Calu3 (cell line): ENCODE measurements at regions not wholly inside any gene's neighbourhood (a gene's known extent, or its start where the extent isn't known, plus 50 kb on each side); places are given as distances from the start of the nearest gene placed in this dataset.

ENCODE experiments used
- BruUV-seq: library from RNA; stranded (reverse); fragments of 400-500 nt; replicated peaks from 2 replicates; lab custom pipeline; 2021; lab: Mats Ljungman, UMichigan
- CTCF ChIA-PET: fragments of 300-600 bp; sonication (Branson Sonifier 250); formaldehyde crosslinking; loops from one replicate; lab custom pipeline; 2022; ENCODE audit warnings: antibody characterized with exemption; lab: Charles Lee
- DNase-seq: peaks from one replicate; pipeline ENCODE4 v3.0.0; 2022
- H3K27ac Mint-ChIP-seq: one replicate; pipeline ENCODE4 v1.8.0; 2022; ENCODE audit warnings: mixed read lengths; ENCODE audit not compliant: unreplicated experiment
- H3K27me3 Mint-ChIP-seq: one replicate; pipeline ENCODE4 v1.8.0; 2022; ENCODE audit warnings: mixed read lengths; ENCODE audit not compliant: unreplicated experiment
- H3K36me3 Mint-ChIP-seq: one replicate; pipeline ENCODE4 v1.8.0; 2022; ENCODE audit warnings: mild to moderate bottlenecking, moderate library complexity, mixed read lengths; ENCODE audit not compliant: insufficient read depth, unreplicated experiment
- H3K4me1 Mint-ChIP-seq: one replicate; pipeline ENCODE4 v1.8.0; 2022; ENCODE audit warnings: mild to moderate bottlenecking, low read depth, mixed read lengths; ENCODE audit not compliant: unreplicated experiment
- H3K4me3 Mint-ChIP-seq: one replicate; pipeline ENCODE4 v1.8.0; 2022; ENCODE audit warnings: mild to moderate bottlenecking, low read depth, moderate library complexity, mixed read lengths; ENCODE audit not compliant: unreplicated experiment
- H3K9me3 Mint-ChIP-seq: one replicate; pipeline ENCODE4 v1.8.0; 2022; ENCODE audit warnings: low read depth, mixed read lengths; ENCODE audit not compliant: unreplicated experiment
- intact Hi-C: fragments of 100-400 bp; cut with micrococcal nuclease; formaldehyde crosslinking; loops from one replicate; pipeline ENCODE4 v1.10.0; 2022; ENCODE audit not compliant: unreplicated experiment
- TF ChIP-seq, protein P1 (sequence below): fragments of 200-600 bp; IDR thresholded peaks from one replicate; pipeline ENCODE4 v1.8.0; 2022; ENCODE audit warnings: antibody characterized with exemption; ENCODE audit not compliant: unreplicated experiment

DNA sequence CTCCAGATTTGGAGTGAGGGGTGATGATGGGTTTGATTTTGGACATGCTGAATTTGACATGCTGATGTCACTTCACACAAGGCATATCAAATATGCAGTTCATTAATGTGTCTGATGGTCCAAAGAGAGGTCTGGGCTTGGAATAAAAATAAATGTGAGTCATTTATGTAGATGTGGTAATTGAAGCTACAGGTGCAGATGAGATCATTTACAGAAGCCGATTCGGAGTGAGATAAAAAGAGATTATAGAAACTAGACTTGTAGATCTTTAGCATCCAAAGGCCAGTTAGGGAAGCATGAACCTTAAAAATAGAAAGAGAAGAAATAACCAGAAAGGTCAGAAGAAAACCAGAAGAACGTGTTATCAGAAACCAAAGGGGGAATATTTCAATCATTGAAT lies 350.9 kb upstream of the ZP4 start:
- CTCF ChIA-PET: no interaction called here
- TF ChIP-seq, protein P1, sequence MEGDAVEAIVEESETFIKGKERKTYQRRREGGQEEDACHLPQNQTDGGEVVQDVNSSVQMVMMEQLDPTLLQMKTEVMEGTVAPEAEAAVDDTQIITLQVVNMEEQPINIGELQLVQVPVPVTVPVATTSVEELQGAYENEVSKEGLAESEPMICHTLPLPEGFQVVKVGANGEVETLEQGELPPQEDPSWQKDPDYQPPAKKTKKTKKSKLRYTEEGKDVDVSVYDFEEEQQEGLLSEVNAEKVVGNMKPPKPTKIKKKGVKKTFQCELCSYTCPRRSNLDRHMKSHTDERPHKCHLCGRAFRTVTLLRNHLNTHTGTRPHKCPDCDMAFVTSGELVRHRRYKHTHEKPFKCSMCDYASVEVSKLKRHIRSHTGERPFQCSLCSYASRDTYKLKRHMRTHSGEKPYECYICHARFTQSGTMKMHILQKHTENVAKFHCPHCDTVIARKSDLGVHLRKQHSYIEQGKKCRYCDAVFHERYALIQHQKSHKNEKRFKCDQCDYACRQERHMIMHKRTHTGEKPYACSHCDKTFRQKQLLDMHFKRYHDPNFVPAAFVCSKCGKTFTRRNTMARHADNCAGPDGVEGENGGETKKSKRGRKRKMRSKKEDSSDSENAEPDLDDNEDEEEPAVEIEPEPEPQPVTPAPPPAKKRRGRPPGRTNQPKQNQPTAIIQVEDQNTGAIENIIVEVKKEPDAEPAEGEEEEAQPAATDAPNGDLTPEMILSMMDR: no peak
- intact Hi-C loops: no loop called here

DNA sequence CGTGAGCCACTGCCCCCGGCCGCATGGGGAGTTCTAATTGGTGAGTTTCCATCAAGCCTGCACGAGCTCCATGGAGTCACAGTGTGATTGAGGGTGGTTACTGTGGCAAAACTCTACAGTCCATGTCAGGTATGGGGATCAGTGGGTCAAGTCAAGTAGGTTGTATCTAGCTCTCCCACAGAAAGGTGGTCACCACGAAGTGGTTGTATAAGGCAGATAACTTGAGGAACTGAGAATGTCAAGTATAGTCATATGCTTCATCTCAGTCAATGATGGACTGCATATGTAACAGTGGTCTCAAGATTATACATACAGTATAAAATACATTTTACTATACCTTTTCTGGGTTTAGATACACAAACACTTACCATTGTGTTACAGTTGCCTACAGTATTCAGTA lies 348.6 kb upstream of the ZP4 start:
- TF ChIP-seq, protein P1: no peak
- Mint-ChIP-seq H3K9me3 (peaks cover 3% of the 10 kb centered on the region), H3K4me3 (no peak overlapping the region), H3K36me3 (no peaks in the 10 kb centered on the region), H3K4me1 (no peaks in the 10 kb centered on the region), H3K27me3 (no peaks in the 10 kb centered on the region), H3K27ac (no peak overlapping the region)
- no TSS peak for BruUV-seq
- DNase-seq: no peak
- CTCF ChIA-PET: no interaction called here
- intact Hi-C loops: no loop called here

More for the DNA sequence above, 350.9 kb upstream of the ZP4 start:
- H3K9me3 Mint-ChIP-seq: peaks cover 3% of the 10 kb centered on the region
- no peak overlapping the region for H3K4me3 Mint-ChIP-seq
- H3K27ac Mint-ChIP-seq: no peak overlapping the region
- no peak for DNase-seq
- no peaks in the 10 kb centered on the region for H3K36me3 Mint-ChIP-seq
- H3K4me1 Mint-ChIP-seq: no peaks in the 10 kb centered on the region
- no TSS peak for BruUV-seq
- no peaks in the 10 kb centered on the region for H3K27me3 Mint-ChIP-seq

DNA sequence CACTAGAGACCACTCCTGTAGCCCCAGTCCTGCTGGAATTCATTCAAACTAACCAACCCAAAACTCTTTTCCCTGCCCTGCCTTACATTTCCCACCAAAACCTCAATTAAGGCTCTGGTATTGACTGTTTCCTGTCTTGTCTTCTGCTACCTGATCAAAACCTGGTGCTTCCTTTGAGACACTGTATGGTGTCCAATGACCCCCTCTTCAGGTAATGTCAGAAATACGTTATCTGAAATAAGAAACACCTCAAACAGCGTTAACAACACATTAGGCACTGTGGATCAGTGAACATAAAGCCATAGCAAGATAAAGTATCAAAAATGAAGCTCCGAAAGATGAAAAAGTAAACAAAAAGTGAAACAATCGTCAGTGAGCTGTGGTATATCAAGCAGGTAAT lies 343.2 kb upstream of the ZP4 start:
- H3K27me3 Mint-ChIP-seq: no peaks in the 10 kb centered on the region
- H3K36me3 Mint-ChIP-seq: no peaks in the 10 kb centered on the region
- no peaks in the 10 kb centered on the region for H3K4me1 Mint-ChIP-seq
- peaks cover 6% of the 10 kb centered on the region for H3K9me3 Mint-ChIP-seq
- no peak for DNase-seq
- no peak overlapping the region for H3K4me3 Mint-ChIP-seq
- CTCF ChIA-PET: no interaction called here
- BruUV-seq: no TSS peak
- TF ChIP-seq, protein P1: no peak
- intact Hi-C loops: no loop called here
- no peak overlapping the region for H3K27ac Mint-ChIP-seq

DNA sequence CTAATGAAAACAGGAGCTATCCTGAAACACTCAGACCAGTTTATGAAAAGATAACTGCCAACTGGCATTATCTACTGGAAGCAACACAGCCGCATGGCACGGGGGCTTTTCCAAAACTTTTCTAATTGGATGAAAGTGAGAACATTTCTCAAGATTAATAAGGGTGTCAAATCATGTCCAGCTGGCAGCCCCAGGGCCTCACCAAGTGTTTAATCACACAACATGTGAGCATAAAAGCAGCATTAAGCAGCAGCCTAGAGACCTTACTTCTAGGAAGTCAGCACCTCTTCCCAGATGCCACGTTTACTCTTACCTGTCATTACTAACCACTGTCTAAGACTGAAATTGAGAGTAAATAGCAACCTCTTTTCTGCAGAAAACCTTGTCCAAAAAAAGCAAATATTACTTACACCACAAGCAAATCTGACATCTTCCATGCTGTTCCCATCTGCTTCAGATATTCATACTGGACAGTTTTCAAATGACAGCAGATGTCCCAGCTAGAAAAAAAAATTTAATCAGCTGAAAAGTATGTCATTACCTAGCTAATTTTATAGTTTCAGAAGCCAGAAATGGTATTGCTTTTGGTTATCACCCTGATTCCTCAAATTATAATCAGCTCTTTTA lies 341.5 kb upstream of the ZP4 start:
- peaks cover 3% of the 10 kb centered on the region for H3K9me3 Mint-ChIP-seq
- intact Hi-C loops: no loop called here
- no peak for DNase-seq
- no peak overlapping the region for H3K27ac Mint-ChIP-seq
- H3K4me3 Mint-ChIP-seq: no peak overlapping the region
- no TSS peak for BruUV-seq
- CTCF ChIA-PET: no interaction called here
- no peaks in the 10 kb centered on the region for H3K27me3 Mint-ChIP-seq
- TF ChIP-seq, protein P1: no peak
- no peaks in the 10 kb centered on the region for H3K4me1 Mint-ChIP-seq
- no peaks in the 10 kb centered on the region for H3K36me3 Mint-ChIP-seq
